Kidney glomerular epithelial cell (primary cell): ENCODE measurements at regions not wholly inside any gene's neighbourhood (a gene's known extent, or its start where the extent isn't known, plus 50 kb on each side); places are given as distances from the start of the nearest gene placed in this dataset.

Source experiments
- DNase-seq: peaks from one replicate; lab custom pipeline; 2025; lab: John Stamatoyannopoulos, UW

DNA sequence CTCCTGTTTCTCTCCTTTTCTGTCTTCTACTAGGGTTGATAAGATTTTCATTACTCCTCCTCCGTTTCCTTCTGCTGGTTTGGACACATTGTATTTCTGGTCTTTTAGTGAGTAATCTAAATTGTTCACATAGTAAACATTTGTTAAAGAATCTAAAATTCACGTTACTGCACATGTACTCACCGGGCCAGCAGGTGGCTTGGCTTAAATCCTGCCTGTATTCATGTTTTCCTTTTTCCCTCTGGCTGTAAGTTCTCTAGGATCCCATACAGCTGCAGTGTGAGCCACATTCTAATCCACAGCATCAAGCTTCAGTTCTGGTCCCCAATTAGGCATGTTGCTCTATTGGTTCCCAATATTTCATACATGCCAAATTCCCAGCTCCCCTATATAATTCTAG, 958.3 kb downstream of the ADGRL2 start:
- no peak for DNase-seq

DNA sequence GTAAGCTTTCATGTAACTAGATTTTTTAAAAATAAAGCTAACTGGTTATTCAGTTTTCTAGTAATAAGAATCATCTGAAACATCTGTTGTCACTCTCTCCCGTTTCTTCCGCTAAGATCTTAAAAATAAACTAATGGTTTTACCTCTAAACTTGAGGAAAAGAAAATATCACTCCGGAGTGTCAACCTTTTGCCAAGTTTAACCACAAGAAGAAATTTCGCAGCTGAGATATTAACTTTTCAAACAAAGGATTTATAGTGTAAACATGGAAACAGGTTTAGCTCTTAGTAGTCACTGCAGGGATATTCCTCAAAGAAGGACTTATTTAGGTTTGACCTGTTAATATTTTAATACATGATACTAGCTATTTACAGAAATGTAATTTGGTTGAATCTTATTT, 954.9 kb downstream of the ADGRL2 start:
- DNase-seq = no peak

DNA sequence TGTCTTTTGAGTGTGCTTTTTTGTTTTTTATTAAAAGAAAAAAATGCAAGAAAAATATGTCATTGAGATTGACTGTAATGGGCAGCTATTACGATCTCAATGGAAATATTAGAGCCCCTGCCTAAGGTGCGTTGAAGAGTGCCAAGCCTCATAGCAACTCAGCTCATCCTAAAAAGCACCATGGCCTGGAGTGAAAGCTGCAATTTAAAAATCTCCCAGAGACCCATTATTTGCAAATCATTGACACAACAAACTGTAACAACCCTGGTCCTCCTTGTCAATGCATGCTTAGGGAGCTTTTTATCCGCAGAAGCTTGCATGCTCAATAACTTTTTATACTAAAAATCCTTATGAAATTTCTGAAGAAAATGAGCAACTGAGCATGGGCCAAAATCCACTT, 954.5 kb downstream of the ADGRL2 start:
- DNase-seq = no peak

DNA sequence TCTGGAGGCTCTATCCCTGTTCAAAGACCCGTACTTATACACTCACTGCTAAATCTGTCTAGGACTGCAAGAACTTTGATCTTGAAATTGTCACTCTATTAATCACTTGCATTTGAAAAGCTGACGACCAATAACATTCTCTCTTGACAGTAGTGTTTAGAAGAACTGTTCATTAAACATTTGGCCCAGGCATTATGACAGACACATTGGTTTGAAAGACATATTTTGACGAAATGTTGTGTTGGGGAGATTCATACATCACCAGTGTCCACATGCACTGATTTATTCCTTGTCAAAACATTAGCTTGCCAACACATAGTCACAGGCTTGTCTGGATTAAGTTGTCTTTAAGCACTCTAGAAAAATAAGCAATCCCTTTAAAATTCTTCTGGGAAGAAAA, 951.3 kb downstream of the ADGRL2 start:
- no peak for DNase-seq

DNA sequence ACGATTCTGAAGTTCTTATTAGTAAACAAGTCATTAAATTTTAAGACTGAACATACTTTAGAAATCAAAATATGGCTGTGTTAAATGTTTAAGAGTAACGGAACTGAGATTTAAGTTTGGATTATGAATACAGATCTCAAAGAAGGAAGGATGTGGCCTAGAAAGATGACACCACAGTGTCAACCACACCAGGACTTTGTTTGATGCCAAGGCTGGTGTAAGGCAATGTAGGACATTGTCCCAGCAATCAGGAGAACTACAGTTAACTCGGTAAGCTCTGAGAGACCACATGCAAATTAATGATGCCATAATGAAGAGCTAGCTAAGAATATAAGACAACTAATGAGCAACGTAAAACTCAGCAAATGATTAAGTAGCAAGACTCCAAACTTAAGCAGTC, 932.9 kb downstream of the ADGRL2 start:
- DNase-seq = no peak

DNA sequence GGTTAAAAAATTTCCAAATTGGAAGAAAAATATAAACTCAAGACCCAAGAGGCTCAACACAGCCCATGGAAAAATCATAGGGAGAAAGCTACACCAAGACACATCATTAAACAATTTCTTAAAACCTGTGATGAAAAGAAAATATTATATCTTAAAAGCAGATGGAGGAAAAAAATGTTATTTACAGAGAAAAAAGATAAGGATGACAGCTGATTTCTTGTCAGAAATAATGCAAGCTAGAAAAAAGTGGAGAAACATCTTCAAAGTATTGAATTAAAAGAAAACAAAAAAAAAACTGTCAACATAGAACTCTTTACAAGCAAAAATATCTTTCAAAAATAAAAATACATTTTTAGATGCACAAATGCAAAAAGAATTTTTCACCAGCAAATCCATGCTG, 930.5 kb downstream of the ADGRL2 start:
- DNase-seq = no peak

DNA sequence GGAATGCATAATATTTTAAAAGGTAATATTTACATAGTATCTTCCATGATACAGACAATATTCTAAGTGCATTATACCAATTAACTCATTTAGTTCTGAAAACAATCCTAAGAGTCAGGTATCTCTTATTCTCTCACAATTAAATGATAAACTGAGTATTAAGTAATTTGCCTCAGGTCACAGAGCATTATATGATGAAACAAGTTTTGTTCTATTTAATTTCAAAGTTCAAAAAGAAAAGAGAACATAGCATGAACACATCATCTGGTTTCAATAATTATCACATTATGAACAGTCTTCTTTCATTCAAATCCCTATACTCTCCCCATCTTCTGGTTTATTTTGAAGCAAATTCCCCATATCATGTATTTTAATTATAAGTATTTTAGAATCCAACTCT, 927.5 kb downstream of the ADGRL2 start:
- DNase-seq = no peak

DNA sequence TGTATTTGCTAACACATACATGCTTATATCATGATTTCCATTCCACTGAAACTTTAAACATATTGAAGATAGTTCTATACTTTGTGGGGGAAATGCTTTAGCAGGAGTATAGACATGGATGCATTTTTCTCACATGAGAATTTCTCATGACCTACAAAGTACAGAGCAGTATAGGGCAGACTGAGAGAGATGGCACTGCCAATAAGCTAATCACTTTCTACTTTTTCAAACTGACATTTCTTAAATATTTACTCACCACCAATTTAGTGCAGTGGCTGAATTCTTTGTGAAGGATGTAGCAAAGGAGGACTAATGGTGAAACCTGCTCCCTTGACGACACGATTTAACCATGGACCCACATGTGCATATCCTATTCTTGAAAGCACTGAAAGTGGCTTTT, 923.5 kb downstream of the ADGRL2 start:
- no peak for DNase-seq

DNA sequence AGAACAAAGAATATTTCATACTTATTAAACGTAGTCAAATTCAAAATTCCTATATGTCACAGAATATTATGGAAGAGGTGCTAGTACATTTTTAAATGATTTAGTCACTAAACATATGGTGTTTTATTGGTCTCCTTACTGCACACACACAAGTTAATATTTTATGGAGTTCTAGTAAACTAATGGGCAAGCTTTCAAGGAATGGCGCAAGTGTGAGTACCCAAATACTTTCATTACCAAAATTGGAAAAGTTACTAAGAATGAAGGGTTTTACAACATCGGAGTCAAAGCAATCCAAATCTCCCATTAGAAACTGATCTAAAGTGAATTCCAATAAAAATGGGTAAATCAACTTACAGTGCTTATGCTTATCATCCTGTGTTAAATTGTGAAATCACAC, 921.9 kb downstream of the ADGRL2 start:
- DNase-seq = no peak

DNA sequence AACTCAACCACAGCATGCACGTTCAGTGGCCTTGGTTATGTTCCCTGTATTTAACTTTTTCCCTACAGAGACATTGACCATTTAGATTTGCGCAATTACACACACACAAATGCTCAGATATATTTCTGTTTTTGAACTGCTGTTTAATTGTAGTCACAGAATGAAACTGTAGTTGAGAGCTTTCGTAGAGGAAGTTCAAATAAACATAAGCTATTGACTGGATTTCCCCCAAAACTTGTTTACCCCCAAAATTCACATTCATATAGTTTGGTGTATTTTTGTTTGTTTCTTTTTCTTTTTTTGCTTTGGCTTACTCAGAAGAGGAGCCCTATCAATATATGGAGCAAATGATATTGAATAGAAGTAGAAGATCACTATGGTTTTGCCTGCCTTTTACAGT, 921.0 kb downstream of the ADGRL2 start:
- DNase-seq = no peak

DNA sequence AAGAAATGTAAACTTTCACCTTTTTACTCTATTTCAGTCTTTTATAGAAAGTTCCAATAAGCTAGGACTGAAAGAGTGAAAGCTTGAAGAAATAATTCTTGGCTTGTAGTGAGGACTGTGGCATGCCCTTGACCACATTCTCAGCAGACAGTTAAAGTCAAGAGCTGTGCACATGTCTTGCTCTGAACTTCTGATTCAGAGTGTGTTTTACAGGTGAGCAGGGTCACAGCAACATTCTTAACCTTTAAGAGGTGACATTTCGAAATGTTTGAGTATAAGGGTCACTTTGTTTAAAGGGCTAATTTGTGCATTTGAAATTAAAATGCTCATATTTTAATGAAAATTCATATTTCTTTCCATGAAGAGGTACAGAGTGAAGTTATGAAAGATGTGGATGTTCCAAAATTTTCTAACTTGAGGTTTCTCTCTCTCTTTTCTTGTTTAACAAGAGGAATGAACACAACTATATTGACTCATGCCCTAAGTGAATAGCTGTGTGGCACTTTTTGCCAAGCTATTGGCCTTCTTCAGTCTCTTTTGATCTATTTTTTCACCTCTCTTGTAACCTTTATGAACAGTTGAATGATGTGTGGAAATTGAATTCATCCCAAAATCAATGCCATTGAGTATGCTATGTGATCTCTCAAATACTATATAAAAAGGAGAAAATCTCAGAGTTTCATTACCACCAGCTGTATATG, 918.1 kb downstream of the ADGRL2 start:
- DNase-seq = no peak

DNA sequence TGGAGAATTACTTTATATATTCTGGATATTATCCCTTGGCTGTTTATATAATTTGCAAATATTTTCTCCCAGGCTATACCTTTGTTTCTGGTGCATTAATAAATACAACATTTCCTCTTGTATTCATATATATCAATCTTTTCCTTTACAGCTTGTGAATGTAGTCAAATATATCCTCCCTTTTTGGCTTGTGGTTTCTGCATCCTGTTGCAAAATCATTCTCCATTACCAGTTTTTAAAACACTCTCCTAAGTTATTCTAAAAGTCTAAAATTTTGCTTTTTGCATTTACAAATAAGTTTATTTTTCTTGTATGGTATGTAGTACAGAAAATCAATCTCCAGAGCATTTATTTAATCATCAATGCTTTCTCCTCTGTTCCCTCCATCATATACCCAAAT, 909.4 kb downstream of the ADGRL2 start:
- DNase-seq = no peak

DNA sequence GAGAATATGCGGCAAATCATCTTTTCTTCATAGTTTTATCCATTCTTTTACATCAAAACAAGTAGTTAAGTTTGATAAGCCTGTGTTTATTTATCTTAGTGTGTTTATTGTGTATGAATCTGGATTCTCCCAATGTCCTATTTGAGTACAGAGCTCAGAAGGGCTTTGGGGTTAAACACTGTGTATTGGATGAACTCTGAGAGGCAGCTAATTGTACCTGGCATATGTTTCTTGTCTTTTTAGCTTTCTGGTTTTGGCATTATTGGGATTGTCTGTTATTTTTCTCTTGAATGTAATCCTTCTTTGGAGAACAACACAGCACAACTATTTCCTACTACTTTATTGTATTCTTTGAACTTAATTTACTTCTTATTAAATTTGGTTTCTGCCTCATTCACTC, 906.9 kb downstream of the ADGRL2 start:
- DNase-seq = no peak

DNA sequence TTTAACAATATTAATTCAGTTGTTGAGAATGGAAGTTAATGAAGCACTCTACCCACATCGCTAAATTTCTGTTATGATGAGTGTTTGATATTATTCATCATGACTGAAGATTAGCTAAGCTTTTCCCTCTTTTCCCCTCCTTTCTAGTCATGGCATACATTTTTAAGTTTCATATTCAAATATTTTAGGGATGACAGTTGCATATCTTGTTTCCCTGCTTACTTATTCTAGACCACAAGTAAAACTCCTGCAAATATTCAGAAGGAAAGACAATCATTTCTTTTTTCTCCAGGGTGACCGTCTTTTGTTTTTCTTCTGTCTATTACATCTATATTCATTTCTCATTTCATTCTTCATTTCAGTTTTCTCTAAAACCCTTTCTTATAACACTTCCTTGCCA, 906.0 kb downstream of the ADGRL2 start:
- DNase-seq = no peak

DNA sequence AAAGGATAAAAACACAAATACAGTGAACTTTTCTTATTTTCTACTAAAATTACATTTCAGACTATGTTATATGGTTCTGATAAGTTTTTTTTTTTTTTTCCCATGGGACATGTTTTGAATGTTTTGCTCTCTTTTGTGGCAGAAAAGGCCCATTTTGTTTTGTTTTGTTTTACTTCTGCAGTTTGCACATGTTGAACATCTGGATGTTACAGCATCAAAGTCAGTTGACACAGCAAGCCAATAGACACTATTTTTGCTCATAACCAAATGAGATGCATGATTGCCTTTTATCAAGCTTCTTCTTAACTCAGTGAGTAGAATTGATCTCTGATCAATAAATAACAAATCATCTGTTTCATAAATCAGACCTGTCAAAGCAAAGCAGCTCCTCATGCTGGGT, 904.2 kb downstream of the ADGRL2 start:
- no peak for DNase-seq

DNA sequence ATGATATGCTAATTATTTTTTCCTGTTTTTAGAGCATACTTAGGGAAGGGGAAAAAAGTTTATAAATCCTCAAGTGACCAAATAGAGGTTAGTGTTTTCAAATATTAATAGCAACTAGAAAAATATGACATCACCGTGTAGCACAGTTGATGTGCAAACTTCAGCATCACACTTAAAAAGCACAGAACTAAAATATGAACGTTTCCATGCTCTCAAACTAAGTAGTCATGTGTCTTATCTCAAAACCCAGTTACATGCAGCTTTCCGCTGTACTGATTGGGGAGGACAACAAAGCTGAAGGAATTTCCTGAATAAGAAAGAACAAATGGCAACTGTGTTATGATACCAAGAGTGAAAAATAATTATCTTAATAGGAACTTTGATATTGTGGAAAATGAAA, 903.7 kb downstream of the ADGRL2 start:
- no peak for DNase-seq

DNA sequence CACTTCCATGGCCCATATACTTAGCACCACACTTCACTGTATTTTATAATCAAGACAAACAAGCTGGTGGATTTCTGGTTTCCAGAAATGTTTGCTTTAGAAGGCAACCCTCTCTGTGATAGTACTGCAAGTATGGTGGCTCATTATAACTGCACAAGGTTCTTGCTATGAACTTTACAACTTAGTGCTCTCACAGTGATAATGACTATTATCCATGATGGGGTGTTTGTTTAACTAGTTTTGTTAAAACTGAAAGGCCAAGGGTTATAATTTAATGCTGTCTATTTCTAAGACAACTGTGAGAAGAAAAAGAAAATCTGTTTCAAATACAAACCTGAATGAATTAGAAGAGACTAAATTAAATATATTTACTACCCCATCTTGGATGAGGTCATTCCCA, 903.2 kb downstream of the ADGRL2 start:
- DNase-seq = no peak

DNA sequence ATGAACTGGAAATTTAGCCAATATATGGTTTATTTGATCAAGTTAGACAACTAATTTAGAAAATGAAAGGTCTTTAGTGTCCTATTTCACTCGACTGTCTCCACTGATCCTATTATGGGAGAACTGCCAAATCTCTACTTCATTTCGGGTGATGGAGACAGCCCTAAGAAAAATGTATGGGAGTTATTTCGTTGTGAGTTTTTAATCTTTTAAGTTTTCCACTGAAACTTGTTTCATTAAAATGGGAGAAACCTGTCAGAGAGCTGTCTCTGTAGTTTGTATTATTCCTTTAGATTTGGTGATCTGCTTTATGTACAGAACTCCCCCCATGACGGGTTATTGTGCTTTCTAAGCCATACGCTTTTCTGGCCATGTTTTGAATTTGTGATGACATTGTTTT, 899.7 kb downstream of the ADGRL2 start:
- DNase-seq = no peak

DNA sequence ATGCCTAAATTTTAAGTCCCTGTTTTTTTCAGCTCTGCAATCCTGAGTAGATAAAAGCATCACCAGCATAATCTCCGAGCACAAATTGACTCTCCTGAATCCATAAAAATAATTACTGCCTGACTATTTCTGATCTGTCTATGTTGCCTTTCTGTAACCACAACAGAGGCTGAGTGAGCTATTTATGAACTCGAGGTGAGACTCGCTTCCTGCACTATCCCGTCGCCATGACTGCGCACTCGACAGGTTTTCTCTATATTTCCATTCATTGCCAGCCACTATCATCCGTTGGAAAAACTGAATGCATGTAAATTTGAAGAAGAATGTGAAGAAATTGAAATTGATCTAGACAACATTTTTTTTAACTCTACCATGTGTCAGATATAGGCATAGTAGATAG, 897.2 kb downstream of the ADGRL2 start:
- DNase-seq = no peak

DNA sequence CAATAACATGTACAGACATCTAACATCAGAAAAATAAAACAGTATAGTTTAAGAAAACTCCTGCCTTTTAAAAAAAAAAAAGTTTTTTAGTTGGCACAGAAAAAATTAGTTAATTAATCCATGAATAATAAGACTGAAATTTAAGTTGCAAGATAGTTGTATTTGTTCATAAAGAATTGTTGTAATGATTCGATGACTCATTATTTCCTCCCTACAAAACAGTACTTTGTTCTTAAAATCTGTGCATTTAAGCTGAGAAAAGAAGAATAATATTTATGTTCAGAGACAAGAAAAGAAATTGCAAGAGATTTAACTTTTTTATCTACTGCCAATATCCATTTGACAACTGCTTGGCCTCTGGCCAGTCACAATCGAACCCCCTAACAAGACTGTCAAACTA, 894.7 kb downstream of the ADGRL2 start:
- no peak for DNase-seq

DNA sequence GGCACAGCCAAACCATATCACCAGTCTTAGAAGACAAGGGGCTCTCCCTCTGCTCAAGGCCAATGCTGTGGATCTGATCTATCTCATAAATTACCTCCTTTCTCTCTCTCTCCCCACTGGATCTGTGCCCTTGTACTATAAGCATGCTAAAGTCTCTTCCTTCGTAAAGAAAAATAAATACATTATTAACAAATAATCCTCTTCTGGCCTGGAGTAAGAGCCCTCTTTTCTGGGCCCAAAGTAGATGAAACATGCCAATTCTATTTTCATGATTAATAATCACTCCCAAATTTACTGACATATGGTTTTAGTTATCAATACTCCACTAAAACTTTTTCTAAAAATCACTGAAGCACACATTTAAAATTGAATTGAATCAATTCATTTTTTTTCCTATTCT, 889.7 kb downstream of the ADGRL2 start:
- DNase-seq = no peak

DNA sequence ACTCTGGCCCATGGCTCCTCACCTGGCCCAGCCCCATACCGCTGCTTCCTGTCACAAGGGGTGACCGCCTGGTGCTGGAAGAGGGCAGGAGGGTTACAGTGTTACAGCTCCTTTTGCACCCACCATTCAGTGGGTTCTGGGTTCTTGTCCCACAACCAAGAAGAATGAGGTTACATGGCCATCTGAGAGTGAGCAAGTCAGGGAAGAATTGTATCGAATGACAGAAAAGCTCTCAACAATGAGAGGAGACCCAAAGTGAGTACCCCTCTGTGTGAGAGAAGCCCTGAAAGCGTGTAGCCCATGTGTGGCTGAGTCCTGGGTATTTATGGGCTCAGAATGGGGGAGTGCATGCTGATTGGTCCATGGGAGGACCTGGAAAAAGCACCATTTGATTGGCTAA, 888.5 kb downstream of the ADGRL2 start:
- no peak for DNase-seq

DNA sequence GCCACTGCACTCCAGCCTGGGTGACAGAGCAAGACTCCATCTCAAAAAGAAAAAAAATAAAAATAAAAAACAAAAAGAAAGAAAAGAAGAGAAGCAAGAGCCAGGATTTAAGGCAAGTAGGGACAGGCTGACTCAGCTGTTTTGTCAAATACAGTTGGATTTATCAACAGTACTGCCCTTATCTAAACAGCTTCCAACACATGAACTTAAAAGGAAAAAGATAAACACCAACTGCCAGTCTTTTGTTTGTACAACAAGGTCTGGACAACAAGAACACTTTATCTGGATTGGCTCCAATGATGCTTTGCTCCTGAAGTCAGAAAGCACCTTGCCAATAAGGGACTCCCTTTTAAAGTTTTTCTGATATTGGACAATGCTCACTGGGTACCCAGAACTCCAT, 886.0 kb downstream of the ADGRL2 start:
- DNase-seq = no peak

DNA sequence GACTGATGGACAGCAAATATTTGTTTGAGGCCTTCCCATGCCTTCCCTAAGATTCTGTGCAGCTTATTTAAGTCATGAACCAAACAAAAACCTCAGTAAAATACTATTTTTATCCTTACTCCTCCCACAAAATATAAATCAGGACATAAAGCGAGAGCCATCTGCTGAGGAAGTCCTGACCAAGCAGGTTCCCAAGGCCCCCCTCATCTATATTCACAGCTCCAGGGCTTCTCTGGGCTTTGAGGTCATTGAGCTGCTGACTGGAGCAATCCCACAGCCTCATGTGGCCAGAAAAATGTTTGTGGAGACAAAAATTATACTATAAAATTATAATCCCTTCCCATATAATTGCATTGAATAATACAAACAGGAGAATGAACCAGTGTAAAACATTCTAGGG, 846.2 kb downstream of the ADGRL2 start:
- no peak for DNase-seq

DNA sequence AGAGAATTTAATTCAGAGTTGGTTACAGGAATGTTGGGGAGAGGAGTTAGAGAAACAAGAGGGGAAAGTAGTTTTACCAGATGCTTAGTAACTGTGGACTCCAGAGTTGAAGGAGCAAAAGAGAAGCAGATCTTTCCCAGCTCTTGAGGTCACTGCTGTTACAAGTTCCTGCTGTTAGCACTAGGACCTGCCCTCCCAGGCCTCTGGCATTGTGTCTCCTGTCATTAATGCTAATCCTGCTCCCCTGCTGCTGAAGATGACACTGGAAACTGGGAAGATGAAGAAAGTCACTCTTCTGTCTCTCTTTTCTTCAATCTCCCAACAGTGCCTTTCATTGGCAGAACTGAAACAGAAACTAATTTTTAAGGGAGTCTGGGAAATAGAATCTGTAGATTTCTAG, 845.6 kb downstream of the ADGRL2 start:
- DNase-seq = no peak
